NCI-H2029 (cell line): ENCODE measurements at regions not wholly inside any gene's neighbourhood (a gene's known extent, or its start where the extent isn't known, plus 50 kb on each side); places are given as distances from the start of the nearest gene placed in this dataset.

Experiments
- DNase-seq: peaks from one replicate; lab custom pipeline; 2025; lab: John Stamatoyannopoulos, UW

DNA sequence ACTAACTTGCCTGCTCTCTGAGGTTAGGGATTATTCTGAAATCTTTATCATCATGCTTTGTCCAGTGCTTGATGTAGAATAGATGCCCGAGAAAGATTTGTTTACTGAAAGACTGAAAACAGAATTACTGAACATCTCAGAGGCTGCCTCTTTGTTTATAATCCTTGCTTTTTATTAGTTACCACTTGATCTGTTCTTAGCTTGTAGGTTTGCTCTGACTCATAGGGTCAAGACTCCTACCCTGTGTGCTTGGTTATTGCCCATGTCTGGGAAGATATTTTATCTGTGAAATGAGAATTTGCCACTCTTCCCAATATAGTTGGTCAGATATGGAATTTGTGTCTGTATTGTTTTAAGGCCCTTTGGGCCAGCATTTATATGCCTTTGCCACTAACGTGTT lies 675.3 kb downstream of the DIAPH3 start:
- DNase-seq, result no peak

DNA sequence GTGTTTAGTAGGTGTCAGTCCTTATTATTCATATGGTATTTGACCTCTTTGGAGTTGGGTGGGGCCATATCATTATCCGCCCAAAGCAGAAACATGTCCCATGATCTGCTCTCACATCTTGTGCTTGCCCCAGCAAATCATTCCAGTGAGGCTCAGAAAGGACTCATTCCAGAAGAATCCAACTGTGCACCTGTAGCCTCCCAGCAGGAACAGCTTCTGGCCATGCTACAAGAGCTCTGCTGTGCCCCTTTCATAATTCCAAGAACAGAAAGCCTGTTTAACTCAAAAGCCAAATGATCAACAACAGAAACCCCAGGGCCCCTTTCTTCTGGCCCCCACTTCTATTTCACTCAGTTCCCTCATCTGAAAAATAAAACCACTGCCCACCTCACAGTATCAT lies 673.1 kb downstream of the DIAPH3 start:
- no peak for DNase-seq

GRCh38 chr13:59492030-59492636 lies 671.6 kb downstream of the DIAPH3 start:
- no peak for DNase-seq

DNA sequence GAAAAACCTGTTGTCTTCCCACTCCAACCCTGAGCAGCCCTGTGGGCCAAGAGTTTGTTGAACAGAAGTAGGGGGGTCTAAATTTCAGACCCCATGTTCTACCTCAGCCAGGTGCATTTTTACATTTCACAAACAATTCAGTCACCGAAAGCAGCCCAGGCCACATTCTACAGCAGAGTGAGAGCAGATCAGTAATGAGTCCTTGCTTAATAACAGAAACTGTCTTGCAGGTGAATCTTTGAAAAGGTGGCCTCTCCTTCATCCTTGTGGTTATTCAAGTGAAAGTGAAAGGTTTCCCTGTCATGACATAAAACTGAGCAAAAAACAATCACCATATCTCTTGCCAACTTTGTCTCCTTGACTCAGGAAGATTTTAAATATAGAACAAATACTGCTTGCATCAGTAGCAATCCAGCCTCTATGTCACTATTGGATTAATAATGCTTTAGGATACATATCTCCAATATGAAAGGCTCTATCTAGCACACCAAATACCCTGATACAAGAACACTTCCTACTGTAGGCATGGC lies 670.2 kb downstream of the DIAPH3 start:
- DNase-seq, result no peak

DNA sequence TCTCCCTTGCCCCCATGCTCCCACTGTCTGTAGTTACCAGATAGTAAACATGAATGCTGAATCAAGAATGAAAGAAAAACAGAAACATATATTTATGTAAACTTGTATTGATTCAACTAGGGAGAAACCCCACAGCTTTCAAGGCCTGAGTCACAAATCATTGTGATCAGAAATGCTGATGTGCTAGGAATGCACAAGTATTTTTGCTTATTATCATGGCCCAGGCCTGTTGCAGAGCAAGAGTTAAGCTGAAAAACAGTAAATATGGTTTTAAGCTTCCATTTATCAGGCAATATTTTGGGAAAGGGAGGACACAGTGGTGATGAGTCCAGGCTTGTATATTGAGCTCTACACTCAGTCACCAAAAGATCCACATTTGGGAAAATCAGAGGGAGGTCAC lies 669.6 kb downstream of the DIAPH3 start:
- no peak for DNase-seq

DNA sequence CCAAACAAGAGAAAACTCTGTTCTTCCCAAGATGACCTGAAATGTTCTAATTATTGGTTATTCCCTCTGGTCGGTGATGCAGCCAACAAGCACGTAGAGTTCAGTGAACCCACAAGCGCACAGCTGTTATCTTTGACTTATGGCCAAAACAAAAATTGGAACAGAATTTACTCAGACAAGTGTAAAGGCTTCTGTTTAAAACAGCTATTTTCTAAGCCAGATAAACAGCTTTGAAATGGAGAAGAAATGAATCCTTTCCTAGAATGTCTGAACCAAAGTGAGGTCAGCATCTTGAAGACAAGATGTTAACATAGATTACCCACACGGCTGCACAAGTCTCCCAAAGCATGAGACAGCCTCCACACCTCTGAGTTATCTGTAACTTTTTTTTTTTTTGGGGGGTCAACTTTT lies 669.2 kb downstream of the DIAPH3 start:
- DNase-seq, result no peak

- DNase-seq, result no peak
Observed at GRCh38 chr13:59495299-59495698, 668.4 kb downstream of the DIAPH3 start.

DNA sequence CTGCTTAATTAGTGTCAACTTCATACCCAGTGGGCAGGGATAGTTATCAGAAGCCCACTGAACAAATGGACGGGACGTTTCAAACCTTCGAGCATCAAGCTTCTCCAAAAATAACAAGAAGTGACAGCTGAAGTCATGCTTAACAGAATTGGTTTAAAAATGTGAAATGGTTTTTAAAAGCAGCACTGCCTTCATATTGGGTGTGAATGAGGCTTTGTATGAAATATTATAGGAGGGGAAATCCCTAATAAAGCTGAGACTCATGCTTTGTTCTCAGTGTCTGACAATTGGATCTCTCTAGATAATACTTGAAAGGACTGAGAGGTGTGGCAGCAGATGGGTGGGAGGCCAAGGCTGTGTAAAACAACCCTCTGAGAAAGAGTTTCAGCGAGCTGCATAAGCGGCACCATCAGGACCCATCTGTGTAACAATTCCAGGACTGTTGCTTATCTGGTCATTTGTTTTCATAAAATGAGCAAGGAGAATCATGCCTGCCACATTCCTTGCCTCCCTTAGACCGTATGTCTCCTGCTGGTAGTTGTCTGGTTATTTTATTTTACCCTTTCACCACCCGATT lies 667.7 kb downstream of the DIAPH3 start:
- no peak for DNase-seq

DNA sequence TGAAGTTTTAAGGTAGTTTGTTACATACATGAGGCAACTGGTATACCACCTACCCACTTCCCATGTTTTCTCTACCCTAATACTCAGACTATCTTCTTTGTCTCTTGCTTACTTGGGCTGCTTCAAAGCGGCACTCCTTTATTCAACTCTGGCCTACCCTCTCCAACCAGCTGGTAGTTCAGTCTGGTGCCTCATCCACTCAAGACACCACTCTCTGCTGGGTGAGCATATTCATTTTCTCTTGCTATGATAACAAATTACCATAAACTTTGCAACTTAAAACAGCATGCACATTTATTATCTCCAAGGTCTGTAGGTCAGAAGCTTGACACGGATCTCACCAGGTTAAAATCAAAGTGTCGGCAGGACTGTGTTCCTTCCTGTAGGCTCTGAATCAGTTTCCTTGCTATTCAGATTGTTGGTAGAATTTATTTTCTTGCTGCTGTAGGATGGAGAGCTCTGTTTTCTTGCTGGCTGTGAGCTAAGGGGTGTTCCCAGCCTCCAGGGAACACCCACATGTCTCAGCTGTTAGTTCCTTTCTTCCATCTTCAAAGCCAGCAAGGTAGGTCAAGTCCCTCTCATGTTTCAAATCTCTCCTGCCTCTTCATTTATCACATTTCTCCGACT lies 666.0 kb downstream of the DIAPH3 start:
- no peak for DNase-seq

DNA sequence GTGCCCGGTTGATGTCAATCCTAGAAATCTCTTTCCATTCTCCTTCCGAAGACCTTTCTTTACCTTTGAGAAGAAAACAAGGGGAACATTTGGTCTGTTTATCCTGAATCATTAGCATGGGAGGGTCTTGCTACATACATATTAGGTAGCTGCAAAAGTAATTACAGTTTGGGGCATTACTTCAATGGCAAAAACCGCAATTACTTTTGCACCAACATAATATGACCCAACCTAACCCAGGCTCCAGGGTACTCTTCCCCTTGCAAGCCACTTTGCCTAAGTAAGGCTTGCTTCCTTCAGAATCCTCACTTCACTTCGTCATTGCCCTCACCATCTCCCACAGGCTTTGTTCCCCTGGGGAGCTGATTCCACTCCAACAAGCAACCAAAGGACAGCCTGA lies 662.7 kb downstream of the DIAPH3 start:
- DNase-seq, result no peak

- no peak for DNase-seq
Observed at GRCh38 chr13:59504407-59504806, 659.3 kb downstream of the DIAPH3 start.

- no peak for DNase-seq
Observed at GRCh38 chr13:59510386-59510785, 653.3 kb downstream of the DIAPH3 start.

DNA sequence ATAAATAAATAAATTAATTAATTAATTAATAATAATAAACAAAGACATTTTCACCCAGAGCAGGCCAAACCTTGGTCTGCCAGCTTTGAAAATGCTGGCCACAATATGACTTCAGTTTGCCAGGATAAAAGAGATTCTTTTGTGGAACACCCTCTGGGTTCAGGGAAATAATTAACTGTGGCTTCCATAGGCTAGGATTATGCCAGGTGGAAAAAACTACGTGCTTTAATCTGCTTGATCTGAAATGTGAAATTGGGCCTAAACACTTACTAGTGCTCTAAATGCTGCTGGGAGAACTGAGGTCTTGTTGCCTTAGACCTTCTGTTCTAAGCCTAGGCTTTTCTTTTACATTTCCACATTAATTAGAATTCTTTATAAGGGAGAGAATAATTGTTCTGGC lies 650.0 kb downstream of the DIAPH3 start:
- DNase-seq, result no peak

- DNase-seq, result no peak
Observed at GRCh38 chr13:59514316-59514715, 649.4 kb downstream of the DIAPH3 start.

GRCh38 chr13:59519819-59520218 lies 643.9 kb downstream of the DIAPH3 start:
- DNase-seq, result no peak

DNA sequence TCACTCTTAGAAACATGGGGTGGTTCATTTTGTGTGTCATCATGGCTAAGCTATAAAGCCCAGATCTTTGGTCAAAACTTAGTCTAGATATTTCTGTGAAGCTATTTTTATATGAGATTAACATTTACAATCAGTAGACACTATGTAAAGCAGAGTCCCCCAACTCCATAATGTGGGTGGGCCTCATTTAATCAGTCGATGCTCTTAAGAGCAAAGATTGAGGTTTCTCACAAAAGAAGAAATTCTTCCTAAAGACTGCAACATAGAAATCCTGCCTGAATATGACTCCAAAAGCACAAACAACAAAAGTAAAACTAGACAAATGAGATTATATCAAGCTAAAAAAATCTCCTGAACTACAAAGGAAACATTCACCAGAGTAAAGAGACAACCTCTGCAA lies 642.2 kb downstream of the DIAPH3 start:
- DNase-seq, result no peak

DNA sequence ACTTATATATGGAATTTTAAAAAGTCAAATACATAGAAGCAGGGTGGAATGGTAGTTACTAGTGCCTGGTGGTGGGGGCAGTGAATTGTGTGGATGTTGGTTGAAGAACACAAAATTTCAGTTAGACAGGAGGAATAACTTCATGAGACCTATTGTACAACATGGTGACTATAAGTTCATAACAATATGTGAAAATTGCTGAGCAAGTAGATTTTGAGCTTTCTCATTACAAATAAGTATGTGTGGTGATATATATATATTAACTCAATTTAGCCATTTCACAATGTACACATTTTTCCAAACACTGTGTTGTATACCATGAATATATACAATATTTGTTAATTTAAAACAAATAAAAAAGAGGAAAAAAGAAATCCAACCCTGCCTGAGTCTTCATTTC lies 641.1 kb downstream of the DIAPH3 start:
- no peak for DNase-seq

DNA sequence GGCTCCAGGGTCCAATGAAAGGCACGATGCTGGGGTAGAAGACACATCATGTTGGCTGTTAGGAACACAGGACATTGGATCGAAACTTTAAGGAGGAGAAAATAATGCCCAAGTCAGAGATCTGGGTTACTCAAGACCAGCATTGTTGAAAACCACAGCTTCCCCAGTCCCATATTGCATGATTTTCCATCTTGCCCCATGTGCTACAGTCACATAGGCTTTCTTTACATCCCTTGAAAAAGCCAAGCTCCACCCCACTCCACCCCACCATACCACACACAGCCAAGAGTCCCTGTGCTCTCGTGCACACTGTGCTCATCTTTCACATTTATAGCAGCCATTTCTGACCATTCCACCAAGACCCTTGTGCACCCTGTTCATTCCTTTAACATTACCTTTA lies 636.2 kb downstream of the DIAPH3 start:
- DNase-seq, result no peak

DNA sequence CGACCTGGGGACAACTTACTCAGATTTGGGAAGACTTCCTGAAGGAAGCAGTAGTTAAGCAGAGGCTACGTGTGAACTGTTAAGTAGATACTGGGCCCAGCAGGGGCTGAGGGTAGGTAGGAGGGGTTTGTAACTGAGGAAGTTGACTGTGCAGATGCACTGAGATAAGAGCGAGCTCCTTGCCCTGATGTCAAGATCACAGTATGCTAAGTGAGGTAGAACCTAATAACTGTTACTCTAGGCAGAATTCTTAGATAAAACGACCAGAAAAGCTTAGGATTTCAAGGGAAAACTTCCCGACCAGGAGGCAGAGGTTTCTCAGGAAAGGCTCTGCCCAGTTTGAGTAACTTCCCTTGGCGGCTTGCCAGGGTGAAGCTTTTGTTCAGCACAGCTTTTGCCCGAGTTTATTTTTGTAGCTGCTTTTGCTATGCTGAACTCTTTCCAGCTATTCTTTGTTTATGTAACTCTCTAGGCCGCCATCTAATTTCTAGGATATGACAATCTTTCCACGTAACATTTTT lies 632.1 kb downstream of the DIAPH3 start:
- DNase-seq, result no peak

GRCh38 chr13:59532405-59532804 lies 631.3 kb downstream of the DIAPH3 start:
- DNase-seq, result no peak

DNA sequence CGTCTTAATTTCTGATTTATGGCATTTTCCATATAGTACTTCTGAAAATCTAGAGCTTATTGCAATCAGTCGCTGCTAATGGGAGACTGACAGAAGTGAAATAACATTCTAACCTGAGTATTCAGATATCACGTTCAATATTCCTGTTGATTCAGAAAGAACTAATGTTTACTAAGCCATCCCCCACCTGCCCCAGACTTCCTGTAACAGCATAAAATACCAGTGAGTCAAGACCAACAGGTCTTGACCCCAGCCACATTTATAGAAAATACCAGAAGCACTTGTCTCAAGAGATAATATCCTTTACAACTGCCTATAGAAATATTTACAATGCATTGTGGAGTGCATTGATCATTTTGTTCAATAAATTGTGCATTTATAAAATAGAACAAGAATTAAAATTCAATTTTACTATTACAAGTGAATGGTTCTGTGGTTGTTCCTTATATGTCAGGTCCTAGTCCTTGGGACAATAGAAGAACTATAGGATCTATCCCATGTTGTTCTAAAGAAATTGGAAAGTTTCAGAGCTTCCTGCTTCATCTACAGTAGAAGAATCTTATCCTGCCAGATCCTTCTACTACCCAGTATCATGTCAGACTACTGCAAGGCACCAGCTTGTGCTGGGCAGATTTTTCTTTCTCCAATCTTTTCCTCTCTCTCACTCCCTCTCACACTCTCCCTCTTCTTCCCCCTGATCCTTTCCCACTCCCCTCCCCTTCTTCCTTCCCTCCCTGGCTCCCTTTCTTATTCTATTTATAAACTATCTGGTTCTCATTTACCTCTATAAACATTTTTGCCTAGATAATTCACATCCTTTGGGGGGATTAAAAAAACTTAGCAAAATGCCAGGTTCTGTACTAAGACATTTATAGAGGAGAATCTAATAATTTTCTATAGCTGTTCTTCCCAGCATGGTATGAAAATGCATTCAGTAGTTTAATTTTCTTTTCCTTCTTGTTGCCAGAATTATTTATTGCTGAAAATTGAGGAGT lies 629.9 kb downstream of the DIAPH3 start:
- DNase-seq, result no peak

DNA sequence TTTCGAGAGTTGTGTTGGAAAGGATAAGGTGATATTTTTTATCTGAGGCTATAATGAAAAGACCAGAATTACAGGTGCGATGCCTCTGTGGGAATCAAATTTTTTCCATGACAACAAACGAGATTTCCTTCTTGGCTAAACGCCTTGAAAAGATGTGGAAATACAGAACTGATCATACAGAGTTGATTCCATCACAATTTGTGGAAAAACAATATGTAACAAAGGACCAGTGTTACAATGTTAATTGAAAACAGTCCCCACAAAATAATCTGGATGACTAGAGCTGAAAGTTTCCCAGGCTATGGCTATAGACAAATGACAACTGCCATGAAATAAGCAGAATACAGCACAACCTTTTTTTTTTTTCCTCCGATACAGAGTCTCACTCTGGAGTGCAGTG lies 628.9 kb downstream of the DIAPH3 start:
- DNase-seq, result no peak
